Suprapubic skin (tissue), 4 donors: ENCODE measurements at regions not wholly inside any gene's neighbourhood (a gene's known extent, or its start where the extent isn't known, plus 50 kb on each side); places are given as distances from the start of the nearest gene placed in this dataset.

Experiments
- DNase-seq, 2 donors: peaks; one replicate each; pipeline ENCODE4 v3.0.0-alpha.2; 2019; ENCODE audit warnings: low spot score in 2 of 2
- H3K27ac ChIP-seq: fragments of 200-600 bp; sonication (generic); one replicate; pipeline ENCODE4 v1.5.1; 2019
- H3K27me3 ChIP-seq: fragments of 200-600 bp; sonication (generic); one replicate; pipeline ENCODE4 v1.5.1; 2019
- H3K36me3 ChIP-seq: fragments of 200-600 bp; sonication (generic); one replicate; pipeline ENCODE4 v1.5.1; 2019
- H3K4me1 ChIP-seq: fragments of 200-600 bp; sonication (generic); one replicate; pipeline ENCODE4 v1.5.1; 2019
- H3K4me3 ChIP-seq: fragments of 200-600 bp; sonication (generic); one replicate; pipeline ENCODE4 v1.5.1; 2019; ENCODE audit warnings: mild to moderate bottlenecking
- H3K9me3 ChIP-seq: fragments of 200-600 bp; sonication (generic); one replicate; pipeline ENCODE4 v1.5.1; 2019
- CTCF ChIP-seq, 2 donors: fragments of 200-600 bp in 1 of 2; fragments of 450-650 bp in 1 of 2; sonication (generic) in 1 of 2; IDR thresholded peaks; one replicate each; pipeline ENCODE4 v1.5.1; 2016 to 2019; ENCODE audit warnings: antibody characterized with exemption in 2 of 2, mild to moderate bottlenecking in 1 of 2, moderate library complexity in 1 of 2
- EP300 ChIP-seq: sonication (generic); formaldehyde crosslinking; IDR thresholded peaks from one replicate; pipeline ENCODE4 v1.6.1; 2017; ENCODE audit warnings: antibody characterized with exemption
- POLR2A ChIP-seq, 2 donors: fragments of 450-650 bp; IDR thresholded peaks; one replicate each; pipeline ENCODE4 v1.6.1; 2017; ENCODE audit warnings: antibody characterized with exemption in 2 of 2, mild to moderate bottlenecking in 2 of 2, moderate library complexity in 2 of 2
- POLR2AphosphoS5 ChIP-seq, 3 donors: sonication (generic); formaldehyde crosslinking; IDR thresholded peaks; one replicate each; pipeline ENCODE4 v1.6.1; 2017; ENCODE audit warnings: antibody characterized with exemption in 3 of 3
- WGBS: methylation state at CpG from one replicate; pipeline ENCODE4 v1.1.5; 2018; 5-methylcytosine and 5-hydroxymethylcytosine counted together

- H3K27me3 ChIP-seq: no peaks in the 10 kb centered on the region
- TF ChIP-seq POLR2A (IDR thresholded peaks at IDR 0.05): no peak
- TF ChIP-seq POLR2AphosphoS5 (IDR thresholded peaks at IDR 0.05): no peak
- TF ChIP-seq CTCF (IDR thresholded peaks at IDR 0.05): no peak
- no peak for TF ChIP-seq EP300
- no peak overlapping the region for H3K27ac ChIP-seq
- H3K36me3 ChIP-seq: no peaks in the 10 kb centered on the region
- WGBS: 79% methylated on average over 2 of the region's 2 CpGs
- DNase-seq: no peak
- H3K4me3 ChIP-seq: no peak overlapping the region
- H3K4me1 ChIP-seq: no peaks in the 10 kb centered on the region
- no peaks in the 10 kb centered on the region for H3K9me3 ChIP-seq
These were observed 1999.0 kb downstream of the ARAP2 start for GRCh38 chr4:34245276-34245675.

- no peaks in the 10 kb centered on the region for H3K36me3 ChIP-seq
- H3K27ac ChIP-seq: no peak overlapping the region
- no peak for TF ChIP-seq CTCF (IDR thresholded peaks at IDR 0.05)
- TF ChIP-seq EP300: no peak
- no peak for TF ChIP-seq POLR2AphosphoS5 (IDR thresholded peaks at IDR 0.05)
- TF ChIP-seq POLR2A (IDR thresholded peaks at IDR 0.05): no peak
- no peaks in the 10 kb centered on the region for H3K4me1 ChIP-seq
- WGBS: 90% methylated on average over 1 of the region's 1 CpG
- H3K4me3 ChIP-seq: no peak overlapping the region
- no peaks in the 10 kb centered on the region for H3K27me3 ChIP-seq
- H3K9me3 ChIP-seq: no peaks in the 10 kb centered on the region
- no peak for DNase-seq
These were observed 1993.8 kb downstream of the ARAP2 start for GRCh38 chr4:34250562-34250961.

- Histone ChIP-seq H3K27me3 (no peaks in the 10 kb centered on the region), H3K27ac (no peak overlapping the region), H3K4me1 (no peaks in the 10 kb centered on the region), H3K4me3 (no peak overlapping the region), H3K9me3 (no peaks in the 10 kb centered on the region), H3K36me3 (no peaks in the 10 kb centered on the region)
- no peak for TF ChIP-seq POLR2A (IDR thresholded peaks at IDR 0.05)
- no peak for TF ChIP-seq EP300
- TF ChIP-seq CTCF (IDR thresholded peaks at IDR 0.05): no peak
- TF ChIP-seq POLR2AphosphoS5 (IDR thresholded peaks at IDR 0.05): no peak
- no peak for DNase-seq
These were observed 1991.1 kb downstream of the ARAP2 start for GRCh38 chr4:34253239-34253638.

- WGBS: 68% methylated on average over 2 of the region's 2 CpGs
- Histone ChIP-seq H3K4me1 (no peaks in the 10 kb centered on the region), H3K9me3 (peaks cover 4% of the 10 kb centered on the region), H3K27ac (no peak overlapping the region), H3K4me3 (no peak overlapping the region), H3K27me3 (no peaks in the 10 kb centered on the region), H3K36me3 (no peaks in the 10 kb centered on the region)
- no peak for DNase-seq
- no peak for TF ChIP-seq CTCF (IDR thresholded peaks at IDR 0.05)
- no peak for TF ChIP-seq POLR2A (IDR thresholded peaks at IDR 0.05)
- no peak for TF ChIP-seq POLR2AphosphoS5 (IDR thresholded peaks at IDR 0.05)
- no peak for TF ChIP-seq EP300
These were observed 1986.1 kb downstream of the ARAP2 start for GRCh38 chr4:34258176-34258575.

GRCh38 chr4:34261799-34262314 is 1982.5 kb downstream of the ARAP2 start:
- H3K9me3 ChIP-seq: peaks cover 10% of the 10 kb centered on the region
- no peaks in the 10 kb centered on the region for H3K36me3 ChIP-seq
- H3K27me3 ChIP-seq: no peaks in the 10 kb centered on the region
- no peak overlapping the region for H3K4me3 ChIP-seq
- H3K4me1 ChIP-seq: no peaks in the 10 kb centered on the region
- DNase-seq: no peak
- no peak overlapping the region for H3K27ac ChIP-seq
- TF ChIP-seq CTCF (IDR thresholded peaks at IDR 0.05) (no peak), EP300 (no peak), POLR2A (IDR thresholded peaks at IDR 0.05) (no peak), POLR2AphosphoS5 (IDR thresholded peaks at IDR 0.05) (no peak)
- 70% methylated on average over 1 of the region's 2 CpGs for WGBS
